GM21717 (cell line): ENCODE measurements at regions not wholly inside any gene's neighbourhood (a gene's known extent, or its start where the extent isn't known, plus 50 kb on each side); places are given as distances from the start of the nearest gene placed in this dataset.

Experiments used
- ATAC-seq: cut with Tn5 transposase; IDR thresholded peaks from one replicate; pipeline ENCODE4 v1.9.1; 2021; ENCODE audit warnings: mild to moderate bottlenecking, moderate library complexity; ENCODE audit not compliant: unreplicated experiment

GRCh38 chrX:9191392-9191791 lies 157.5 kb upstream of the FAM9B start:
- ATAC-seq, result no peak

DNA sequence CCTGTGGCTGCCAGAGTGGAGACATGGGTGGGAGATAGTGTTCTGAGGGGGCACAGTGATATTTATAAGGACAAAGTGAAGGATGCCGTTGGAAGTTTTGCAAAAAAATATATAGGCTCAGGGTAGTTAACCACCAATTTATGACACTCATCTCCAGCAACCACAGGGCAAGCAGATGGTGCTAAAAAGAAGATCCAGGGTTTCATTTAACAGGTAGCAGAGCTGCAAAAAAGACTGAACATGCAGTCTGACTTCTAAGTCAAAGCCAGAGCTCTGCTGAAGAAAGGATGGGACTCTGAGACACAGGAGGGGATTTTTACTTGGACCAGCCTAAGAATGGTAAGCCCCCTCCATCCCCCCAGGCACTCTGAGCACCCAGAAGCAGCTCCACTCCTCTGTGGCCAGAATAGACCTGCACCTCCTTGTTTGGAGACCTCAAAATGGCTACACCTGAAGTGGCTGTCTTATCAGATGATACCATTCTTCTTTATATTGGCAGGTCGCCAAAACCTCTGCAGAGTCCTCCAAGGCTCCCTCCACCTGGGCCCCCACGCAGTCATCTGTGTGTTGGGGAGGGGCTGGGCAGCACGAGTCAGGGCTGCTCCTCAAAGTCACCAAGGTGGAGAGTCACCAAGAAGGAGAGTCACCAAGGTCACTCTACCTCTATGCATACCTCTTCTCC lies 161.4 kb upstream of the FAM9B start:
- ATAC-seq, result no peak

GRCh38 chrX:9196961-9197640 lies 163.2 kb upstream of the FAM9B start:
- ATAC-seq, result no peak

GRCh38 chrX:9204560-9204959 lies 170.6 kb upstream of the FAM9B start:
- no peak for ATAC-seq

DNA sequence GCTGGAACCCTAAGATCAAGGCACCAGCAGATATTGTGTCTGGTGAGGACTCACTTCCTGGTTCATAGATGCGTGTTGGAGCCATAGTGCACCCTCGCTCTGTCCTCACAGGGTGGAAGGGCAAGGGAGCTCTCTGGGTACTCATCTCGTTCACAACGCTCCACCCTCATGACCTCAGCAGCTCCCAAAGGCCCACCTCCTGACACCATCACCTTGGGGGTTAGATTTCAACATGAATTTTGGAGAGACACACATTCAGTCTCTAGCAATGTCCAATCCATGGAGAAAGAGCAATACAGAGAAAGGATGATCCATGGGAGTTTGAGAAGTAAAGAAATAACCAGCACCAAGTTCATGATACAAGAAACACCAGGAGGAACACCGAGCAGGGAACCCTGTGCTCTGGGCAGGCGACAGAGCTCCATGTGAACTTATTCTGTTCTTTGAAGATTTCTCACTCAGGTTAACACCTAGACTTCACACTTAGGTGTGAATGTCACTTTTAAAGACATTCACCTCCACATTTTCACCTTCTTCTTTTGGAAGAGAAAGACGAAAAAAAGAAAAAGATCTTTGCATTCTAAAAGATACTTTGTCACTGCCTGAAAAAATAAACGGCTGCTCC lies 171.8 kb upstream of the FAM9B start:
- no peak for ATAC-seq

DNA sequence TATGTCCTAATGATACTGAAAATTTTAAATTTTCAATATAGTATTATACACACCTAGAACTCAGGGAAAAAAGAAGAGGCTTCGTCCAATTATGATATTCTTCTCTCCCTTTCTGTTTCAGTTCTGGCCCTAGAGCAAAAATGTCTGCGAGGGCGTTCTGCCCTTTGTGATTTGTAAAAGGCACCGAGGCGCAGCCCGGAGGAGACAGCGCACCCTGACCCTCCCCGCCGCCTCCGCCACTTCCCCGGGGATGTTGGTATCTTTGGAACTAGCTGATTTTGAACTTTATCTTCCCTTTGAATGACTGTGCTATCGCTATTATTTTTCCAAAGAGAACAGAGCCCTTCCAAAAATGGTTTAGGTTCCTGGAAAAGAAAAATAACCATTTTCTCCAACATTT lies 173.2 kb upstream of the FAM9B start:
- ATAC-seq, result no peak

DNA sequence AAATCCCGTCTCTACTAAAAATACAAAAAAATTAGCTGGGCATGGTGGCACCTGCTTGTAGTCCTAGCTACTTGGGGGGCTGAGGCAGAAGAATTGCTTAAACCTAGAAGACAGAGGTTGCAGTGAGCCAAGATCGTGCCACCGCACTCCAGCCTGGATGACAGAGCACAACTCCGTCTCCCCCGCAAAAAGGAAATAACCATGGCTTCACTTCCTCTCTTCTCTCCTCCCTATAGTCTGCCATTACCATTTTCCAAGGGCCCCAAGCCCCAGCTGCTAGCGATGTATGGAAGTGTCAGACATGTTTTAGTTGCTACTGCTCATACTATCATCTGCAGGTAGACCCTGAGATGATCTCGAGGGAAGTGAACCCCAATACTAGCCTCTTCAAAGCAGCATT lies 177.3 kb upstream of the FAM9B start:
- no peak for ATAC-seq

- no peak for ATAC-seq
These were observed 187.9 kb upstream of the FAM9B start for GRCh38 chrX:9221781-9222180.

- ATAC-seq, result no peak
These were observed 188.4 kb upstream of the FAM9B start for GRCh38 chrX:9222299-9222698.

DNA sequence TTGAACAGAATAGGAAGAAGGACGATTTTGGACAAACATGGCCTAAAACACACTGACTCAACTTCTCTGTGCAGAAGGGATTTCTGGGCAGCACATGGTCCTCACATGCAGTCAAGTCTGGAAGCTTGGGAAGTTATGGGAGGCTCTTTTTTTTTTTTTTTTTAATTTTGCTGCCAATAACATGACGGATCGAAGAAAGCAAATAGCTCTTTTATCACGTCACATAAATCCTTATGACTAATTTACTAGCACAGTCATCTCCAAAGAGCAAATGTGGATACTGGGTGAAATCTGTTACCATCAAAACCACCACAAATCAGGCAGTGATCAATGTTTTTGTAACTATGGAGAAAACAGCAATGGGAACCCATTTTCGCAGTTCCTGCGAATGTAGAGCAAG lies 193.3 kb upstream of the FAM9B start:
- ATAC-seq, result no peak

- ATAC-seq, result no peak
These were observed 197.6 kb upstream of the FAM9B start for GRCh38 chrX:9231491-9231890.

- ATAC-seq, result no peak
These were observed 199.2 kb upstream of the FAM9B start for GRCh38 chrX:9233141-9233540.

GRCh38 chrX:9234315-9234714 lies 200.4 kb upstream of the FAM9B start:
- no peak for ATAC-seq

- ATAC-seq, result no peak
These were observed 201.8 kb upstream of the FAM9B start for GRCh38 chrX:9235722-9236121.

GRCh38 chrX:9240956-9241355 lies 207.0 kb upstream of the FAM9B start:
- no peak for ATAC-seq

GRCh38 chrX:9241427-9241826 lies 207.5 kb upstream of the FAM9B start:
- ATAC-seq, result no peak

- no peak for ATAC-seq
These were observed 215.3 kb upstream of the FAM9B start for GRCh38 chrX:9249051-9249846.

- no peak for ATAC-seq
These were observed 212.7 kb upstream of the TBL1X start for GRCh38 chrX:9252182-9252581.

GRCh38 chrX:9253211-9253610 lies 211.6 kb upstream of the TBL1X start:
- ATAC-seq, result no peak

DNA sequence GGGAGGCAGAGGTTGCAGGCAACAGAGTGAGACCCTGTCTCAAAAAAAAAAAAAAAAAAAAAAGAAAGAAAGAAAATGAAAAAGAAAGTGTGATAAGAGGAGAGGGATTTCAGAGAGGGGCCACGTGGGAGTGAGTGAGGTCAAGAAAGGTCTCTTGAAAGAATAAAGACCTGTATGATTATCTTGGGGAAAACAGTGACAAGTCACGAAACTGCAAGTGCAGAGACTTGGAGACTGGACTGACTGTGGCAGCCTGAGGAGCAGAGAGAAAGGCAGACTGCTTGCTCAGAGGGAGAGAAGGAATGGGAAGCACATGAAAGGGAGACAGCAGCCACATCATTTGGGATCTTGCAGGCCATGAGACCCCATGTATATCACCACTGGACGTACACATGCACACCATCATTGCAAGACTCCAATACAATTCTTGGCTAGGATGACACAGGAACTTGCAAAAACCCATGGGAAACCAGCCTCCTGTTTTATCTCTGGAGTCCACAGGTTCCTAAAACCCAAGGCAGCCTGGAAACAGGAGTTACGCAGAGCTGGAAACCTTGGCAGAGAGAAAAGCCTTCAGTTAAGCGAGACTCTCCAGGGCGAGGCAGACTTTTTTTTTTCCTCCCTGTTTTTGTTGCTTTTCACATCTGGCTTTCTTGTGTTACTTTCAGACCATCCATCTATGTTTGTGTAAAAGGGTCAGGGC lies 207.0 kb upstream of the TBL1X start:
- no peak for ATAC-seq
